Stimulated activated CD8-positive, alpha-beta memory T cell treated with anti-CD3 and anti-CD28 coated beads, Interleukin-7, amount 100 ng/mL, for 1 hour (primary cell): ENCODE measurements at regions not wholly inside any gene's neighbourhood (a gene's known extent, or its start where the extent isn't known, plus 50 kb on each side); places are given as distances from the start of the nearest gene placed in this dataset.

ENCODE experiments used
- DNase-seq, 2 donors: peaks; one replicate each; pipeline ENCODE4 v3.0.0-alpha.2; 2020; ENCODE audit warnings: low read depth in 2 of 2

DNA sequence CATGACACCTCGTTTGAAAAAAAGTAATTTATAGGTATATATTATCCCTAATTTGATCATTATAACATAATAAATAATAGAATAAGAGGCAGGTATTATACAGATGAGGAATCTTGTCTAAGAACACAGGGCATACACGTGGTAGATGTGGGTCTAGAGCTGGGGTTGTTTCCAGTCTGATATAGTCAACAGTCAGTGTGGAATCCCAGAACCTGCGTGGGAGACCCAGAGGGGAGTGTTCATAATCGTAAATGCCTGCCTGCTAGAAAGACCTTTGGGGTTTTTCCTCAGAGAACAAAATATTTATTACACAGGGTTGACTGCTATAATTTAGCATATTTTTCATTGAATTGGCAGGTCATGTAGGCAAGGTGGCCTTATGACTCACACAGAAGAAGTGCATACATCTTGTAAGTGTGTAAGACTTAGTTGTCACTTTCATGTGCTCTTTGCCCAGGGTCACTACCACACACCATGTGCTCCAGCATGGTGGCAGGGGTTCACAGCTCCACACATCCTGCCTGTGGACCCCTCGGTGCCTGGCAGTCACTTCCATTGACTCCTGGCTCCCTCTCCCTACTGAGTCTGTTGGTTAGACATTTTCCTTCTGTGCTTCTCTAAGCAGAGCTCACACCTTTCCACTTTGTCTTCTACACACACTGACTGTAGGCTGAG lies 94.9 kb upstream of the IKZF1 start:
- DNase-seq, result no peak

DNA sequence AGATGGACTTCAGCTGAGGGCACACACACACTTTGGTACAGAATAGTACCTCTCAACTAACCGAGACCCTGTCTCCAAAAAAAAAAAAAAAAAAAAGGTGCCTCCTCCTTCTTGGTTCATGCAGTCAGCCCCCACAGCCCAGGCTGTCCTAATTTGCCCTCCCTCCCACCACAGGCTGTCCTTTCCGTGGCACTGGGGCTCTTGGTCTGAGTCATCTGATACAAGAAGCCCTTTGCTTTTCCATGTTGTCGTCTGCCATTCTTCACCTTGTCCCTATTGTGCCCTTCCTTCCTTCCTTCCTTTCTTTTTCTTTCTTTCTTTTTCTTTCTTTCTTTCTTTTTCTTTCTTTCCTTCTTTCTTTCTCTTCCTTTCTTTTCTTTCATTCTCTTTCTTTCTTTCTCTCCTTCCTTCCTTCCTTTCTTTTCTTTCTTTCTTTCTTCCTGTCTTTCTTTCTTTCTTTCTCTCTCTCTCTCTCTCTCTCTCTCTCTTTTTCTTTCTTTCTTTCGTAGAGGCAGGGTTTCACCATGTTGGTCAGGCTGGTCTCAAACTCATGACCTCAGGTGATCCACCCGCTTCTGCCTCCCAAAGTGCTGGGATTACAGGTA lies 96.0 kb upstream of the IKZF1 start:
- DNase-seq, result no peak

- no peak for DNase-seq
These were observed 96.7 kb upstream of the IKZF1 start for GRCh38 chr7:50207686-50208255.

DNA sequence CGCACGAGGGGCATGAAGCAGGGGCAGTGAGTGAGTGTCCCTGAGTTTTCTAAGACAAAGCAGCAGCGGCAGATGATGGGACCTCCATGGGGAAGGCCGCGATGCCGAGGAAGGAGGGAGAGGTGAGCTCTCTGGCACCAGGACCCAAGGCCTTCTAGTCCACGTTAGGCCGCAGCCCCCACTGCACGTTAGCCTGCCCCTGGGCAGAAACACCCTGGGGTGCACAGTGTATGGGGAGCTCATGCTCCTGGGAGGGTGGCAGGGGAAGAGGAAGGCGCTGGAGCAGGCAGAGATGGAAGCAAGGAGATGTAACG lies 97.3 kb upstream of the IKZF1 start:
- DNase-seq, result no peak

DNA sequence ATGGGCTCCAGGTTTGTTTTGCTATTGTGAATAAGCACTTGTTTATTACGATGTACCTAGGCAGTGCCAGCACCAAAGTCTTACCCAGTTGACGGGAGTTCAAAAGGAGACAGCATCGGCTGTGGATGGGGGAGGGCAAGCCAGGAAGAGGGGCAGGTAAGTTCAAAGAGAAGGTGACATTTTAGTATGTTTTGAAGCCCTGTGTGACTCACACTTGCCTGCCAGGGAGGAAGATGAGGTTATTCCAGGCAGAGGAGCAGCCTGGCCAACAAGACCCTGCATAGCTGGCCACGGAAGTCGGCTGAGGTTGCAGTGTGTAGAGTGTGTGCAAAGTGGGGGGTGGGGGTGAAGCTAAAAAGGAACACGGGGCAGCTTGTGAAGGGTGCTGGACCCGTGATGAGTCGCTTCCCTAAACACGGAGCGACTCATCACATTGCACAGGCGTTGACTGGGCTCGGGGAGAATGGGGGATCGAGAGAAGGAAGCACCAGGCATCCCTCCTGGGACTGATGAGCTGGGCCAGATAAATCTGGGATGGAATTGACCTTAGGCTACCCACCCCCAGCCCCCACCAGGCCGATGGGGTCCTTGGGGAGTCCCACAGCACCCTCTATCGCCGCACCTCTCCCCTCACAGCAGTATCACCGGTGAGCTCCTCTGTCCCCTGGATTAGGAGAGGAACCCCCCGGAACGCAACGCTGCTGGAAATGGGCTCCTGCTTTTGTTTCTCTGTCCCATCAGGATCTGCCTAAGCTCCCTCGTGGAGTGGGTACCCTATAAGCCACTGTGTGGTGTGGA lies 97.9 kb upstream of the IKZF1 start:
- DNase-seq, result peak; percentile 47 to 51

- no peak for DNase-seq
These were observed 99.5 kb upstream of the IKZF1 start for GRCh38 chr7:50205011-50205410.

DNA sequence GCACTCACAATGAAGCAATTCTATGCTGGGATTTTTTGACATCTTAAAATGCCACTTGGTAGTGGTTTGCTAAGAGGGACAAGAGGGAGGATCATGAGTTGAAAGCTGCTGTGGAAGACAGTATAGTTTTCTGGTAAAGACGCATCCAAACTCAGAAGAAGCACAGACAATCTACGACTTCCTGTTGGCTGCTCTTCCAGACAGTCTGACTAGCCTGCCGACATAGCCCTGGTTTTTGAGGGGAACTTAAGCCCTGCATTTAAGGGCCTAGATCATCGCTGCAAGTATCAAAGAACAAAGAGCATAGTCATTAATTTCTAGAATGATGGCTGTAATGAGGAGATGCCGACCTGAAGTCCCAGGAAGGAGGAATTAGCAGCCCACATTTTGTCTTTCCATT lies 99.9 kb upstream of the IKZF1 start:
- no peak for DNase-seq

DNA sequence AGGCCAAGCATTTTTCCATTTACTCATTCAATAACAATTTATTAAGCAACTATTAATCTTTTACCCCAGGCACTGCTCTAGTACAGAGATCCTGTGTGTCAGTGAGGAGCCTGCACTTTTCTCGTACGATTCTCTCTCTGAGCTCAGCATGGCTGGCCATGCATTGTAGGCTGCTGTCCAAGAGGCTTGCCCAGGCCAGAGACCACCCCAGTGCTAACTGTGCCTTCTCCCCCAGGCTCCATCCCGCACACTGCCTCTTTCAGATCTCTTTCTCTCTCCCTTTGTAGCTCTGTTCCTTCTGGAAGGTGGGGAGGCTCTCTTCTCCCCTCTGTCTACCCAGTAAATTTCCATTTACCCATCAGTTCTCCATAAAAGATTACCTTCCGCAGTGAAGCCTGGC lies 101.0 kb upstream of the IKZF1 start:
- no peak for DNase-seq

DNA sequence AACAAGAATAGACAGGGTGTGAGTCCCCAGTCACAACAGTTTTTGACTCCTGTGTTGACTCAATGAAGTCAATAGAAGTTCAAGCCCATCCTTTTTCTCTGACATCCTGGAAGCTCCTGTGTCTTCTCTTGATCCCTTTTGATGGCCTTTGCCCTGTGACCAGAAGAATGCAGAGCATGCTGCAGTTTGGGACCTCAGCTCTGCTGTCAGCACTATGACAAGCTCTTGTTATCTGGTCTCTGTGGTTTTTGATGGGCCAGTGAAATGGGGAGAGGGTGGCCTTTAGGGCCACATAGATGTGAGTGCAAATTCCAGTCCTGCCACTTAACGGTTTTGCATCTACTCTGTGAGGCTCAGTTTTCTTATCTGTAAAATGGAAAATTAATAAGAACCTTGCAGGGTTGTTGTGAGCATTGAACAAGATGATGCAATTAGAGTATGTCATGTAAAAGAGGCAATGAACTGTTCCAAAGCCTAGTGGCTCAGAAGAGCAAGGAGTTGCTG lies 102.4 kb upstream of the IKZF1 start:
- DNase-seq, result no peak

DNA sequence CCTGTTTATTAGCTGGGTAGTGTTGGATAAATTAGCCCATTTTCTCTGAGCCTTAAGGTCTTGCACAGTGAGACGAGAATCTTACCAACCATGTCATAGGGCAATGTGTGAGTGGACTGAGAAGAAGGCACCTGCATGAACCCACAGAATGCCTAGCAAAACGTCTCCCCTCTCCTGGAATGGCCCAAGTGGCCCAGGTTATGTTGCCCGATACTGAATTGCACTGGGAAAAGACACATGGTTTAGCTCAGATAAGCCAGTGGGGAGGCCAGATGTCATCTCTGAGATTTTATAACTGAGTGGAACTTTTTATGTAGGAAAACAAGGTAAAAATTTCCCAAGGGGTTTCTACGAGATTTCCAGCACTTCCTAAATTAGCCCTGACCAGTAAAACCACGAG lies 104.7 kb upstream of the IKZF1 start:
- DNase-seq, result no peak

GRCh38 chr7:50197549-50197948 lies 104.5 kb upstream of the ZPBP start:
- DNase-seq, result peak in 1 of 2 donors; percentile 23

GRCh38 chr7:50196719-50197118 lies 103.7 kb upstream of the ZPBP start:
- DNase-seq, result no peak

GRCh38 chr7:50190776-50191175 lies 97.7 kb upstream of the ZPBP start:
- DNase-seq, result no peak

- DNase-seq, result no peak
These were observed 96.3 kb upstream of the ZPBP start for GRCh38 chr7:50189371-50189770.

GRCh38 chr7:50185951-50186682 lies 93.1 kb upstream of the ZPBP start:
- DNase-seq, result no peak

DNA sequence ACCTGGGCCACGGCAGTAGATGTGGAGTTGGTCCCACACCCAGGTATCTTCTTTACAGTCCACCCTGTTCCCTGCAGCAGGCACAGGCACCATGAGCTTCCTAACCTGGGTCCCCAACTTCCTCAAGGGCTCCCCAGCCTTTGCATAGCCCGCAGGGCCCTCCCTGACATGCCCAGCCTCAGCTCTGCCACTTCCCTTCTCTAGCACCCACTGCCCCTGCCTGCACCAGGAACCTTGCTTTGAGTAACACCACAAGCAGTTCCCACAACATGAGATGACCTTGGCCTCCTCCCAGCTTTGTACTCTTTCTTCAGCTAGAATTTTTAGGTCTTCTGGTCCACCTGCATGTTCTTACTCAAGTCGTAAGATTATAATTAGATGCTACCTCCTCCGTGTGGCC lies 92.2 kb upstream of the ZPBP start:
- DNase-seq, result no peak

GRCh38 chr7:50184271-50184990 lies 91.4 kb upstream of the ZPBP start:
- DNase-seq, result no peak

- no peak for DNase-seq
These were observed 89.7 kb upstream of the ZPBP start for GRCh38 chr7:50182759-50183158.

DNA sequence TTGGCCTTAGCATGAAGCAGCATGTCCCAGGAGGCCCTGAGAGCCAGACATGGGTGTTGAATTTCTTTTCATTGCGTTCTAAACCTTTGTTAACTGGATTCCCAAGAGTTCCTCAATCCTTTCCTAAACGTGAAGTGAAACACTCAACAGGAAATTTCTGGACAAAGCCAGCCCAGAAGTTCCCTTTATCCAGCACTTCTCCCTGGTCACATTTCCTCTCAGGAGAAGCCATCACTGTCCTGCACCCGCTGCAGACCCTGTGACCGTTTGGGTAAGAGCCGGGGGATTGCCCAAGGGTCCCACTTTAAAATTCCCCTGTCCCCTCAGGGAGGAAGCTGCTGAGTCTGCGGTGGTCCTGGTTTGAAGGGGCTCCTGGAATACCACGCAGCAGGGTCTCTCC lies 88.0 kb upstream of the ZPBP start:
- DNase-seq, result no peak

- DNase-seq, result no peak
These were observed 85.1 kb upstream of the ZPBP start for GRCh38 chr7:50178166-50178565.

- DNase-seq, result no peak
These were observed 81.9 kb upstream of the ZPBP start for GRCh38 chr7:50174948-50175347.
